Fibroblast of skin of back (primary cell): ENCODE measurements at regions not wholly inside any gene's neighbourhood (a gene's known extent, or its start where the extent isn't known, plus 50 kb on each side); places are given as distances from the start of the nearest gene placed in this dataset.
"Not testable (repeated sequence)": the region's sequence is repeated elsewhere in the genome, so short reads cannot be mapped to it uniquely, and the experiment has no call there.

ENCODE experiments used
- DNase-seq: peaks from one replicate; pipeline ENCODE4 v3.0.0-alpha.2; 2013

DNA sequence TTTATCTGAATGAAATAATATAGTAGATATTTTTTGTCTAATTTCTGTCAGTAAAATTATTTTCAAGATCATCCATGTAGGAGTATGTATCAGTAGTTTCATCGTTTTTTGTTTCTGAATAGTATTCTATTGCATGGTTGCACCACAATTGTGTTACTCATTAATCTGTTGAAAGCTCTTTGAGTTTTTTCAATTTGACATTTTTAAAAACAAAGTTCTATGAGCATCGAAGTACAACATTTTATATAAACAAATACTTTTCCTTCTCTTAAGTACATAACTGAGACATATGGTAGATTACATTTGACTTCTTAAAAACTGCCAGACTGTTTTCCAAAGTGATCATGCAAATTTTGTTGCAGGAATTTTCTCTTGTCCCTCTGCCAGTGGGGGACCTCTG, 1113.1 kb upstream of the CITED2 start:
- DNase-seq: no peak

DNA sequence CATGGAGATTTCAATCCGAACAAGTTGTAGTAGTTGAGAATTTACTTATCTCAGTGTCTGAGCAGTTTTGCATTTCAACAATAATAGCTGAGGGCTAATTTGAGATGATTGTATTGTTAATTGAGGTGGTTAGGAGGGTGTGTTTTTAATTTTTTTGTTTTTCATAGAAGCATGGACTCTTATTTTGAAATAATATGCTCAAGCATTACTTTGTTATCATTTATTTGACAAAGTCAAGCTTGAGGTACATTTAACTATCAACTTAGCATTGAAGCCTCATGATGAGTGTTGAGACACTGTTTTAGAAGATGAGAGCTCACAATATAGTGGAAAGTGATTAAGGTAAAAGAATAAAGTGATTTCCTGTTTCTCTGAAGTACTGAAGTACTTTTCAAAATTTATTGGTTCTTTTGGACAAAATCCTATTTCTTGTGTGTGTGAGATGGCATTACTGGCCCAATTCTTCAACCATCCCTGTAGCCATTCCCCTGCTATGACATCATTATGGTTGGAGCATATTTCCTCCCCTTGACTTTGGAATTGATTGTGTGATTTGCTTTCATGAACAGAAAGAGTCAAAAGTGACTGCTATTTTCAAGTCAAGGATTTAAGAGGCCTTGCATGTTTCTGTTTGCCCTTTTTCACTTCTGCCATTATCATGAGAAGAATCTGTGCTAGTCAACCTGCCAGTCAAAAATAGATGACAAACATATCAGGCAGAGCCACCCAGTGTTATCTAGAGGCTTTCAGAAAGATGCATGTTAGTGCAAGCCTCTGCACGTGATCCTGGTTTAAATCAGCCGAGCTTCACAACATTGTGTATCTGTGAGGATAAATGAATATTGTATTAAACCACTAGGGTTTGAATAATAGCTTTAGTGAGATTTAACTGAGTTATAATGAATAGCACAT, 1112.3 kb upstream of the CITED2 start:
- peak; percentile 65 for DNase-seq

DNA sequence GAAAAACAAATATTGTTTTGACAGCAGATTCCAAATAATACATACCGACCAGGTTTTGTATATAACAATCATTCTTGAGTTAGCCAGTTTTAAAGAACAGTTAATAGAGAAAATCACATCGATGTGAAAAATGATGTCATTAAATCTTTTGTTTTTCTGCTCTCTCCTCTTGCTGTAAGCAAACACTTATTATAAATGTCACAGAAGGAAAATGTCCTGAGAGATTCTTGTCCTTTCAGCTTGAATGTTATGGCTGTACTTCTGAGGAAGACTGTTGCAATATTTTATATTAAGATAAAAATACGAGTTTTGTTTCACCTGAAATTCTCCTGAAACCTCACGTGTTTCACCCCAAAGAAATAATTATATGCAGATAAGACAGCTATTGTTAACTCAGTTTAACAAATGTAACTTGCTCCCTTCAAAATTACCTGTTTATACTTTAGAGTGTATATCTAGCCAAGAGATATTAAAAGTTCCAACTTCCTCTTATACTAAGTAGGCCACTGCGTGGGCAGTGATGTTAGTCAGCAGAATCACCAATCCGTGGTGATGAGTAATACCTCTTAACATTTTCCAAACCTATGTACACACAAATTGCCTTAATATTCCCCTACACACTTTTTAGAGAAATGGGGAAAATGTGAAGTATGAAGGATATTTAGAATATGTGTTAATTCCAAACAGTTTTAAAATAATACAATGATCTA, 1111.4 kb upstream of the CITED2 start:
- peak; percentile 93 for DNase-seq

DNA sequence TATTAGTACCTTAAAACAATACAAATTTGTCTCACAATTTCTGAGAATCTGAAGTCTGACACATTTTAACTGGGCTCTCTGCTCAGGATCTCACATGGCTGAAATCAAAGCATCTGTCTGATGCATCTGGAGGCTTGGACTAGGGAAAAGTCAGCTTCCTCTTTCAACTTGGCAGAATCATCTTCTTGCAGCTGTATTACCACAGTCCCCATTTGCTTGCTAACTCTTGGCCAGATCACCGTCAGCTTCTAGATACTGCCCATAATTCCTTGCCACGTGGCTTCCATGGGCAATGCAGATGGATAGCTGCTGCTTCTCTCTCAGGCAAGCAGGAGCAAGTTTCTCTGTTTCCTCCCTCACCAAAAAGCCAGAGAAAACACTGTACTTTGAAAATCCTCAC, 1106.4 kb upstream of the CITED2 start:
- DNase-seq: no peak

DNA sequence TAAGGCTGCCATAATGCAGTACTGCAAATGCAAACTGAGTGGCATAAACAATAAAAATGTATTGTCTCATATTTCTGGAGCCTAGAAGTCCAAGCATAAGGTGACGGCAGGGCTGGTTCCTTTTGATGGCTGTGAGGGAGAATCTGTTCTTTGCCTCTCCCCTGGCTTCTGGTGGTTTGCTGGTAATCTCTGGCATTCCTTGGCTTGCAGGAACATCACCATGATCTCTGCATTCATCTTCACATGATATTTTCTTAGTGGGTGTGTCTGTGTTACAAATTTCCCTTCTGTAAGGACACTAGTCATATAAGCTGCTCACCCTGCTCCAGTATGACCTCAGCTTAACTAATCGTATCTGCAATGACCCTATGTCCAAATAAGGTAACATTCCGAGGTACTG, 1104.2 kb upstream of the CITED2 start:
- DNase-seq: peak; percentile 26

DNA sequence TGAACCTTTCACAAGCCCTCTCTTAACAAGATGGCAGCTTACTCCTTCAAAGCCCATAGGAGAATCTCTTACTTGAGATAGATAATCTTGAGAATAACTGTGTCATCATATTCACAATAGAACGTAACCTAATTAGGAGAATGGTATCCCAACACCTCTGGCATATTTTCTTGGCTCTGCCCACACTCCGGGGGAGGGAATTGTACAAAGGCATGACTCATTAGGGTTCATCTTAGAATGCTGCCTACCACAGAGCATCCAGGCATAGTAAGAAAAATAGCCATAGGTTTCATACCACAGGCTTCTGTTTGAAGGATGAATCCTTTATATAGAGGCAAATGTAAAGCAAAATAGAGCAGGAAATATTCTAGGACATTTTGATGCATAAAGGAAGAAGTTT, 1100.6 kb upstream of the CITED2 start:
- peak; percentile 51 for DNase-seq

DNA sequence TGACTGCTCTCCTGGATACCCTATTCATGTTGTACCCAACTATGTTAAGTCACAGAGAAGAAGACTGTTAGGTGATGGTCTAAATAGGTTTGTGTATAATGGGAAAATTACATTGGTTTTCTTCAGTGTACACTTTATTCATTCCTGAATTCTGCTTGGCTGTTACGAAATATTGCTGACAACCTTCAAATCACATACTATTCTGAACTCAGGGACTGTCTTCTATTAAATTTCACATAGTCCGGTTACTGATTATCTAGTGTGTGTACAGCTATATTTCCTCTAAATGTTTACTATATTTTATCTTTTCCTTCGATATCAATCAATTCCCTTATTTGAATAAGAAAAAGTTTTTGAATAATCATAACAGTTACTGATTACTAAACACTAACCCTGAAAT, 1090.3 kb upstream of the CITED2 start:
- DNase-seq: no peak

DNA sequence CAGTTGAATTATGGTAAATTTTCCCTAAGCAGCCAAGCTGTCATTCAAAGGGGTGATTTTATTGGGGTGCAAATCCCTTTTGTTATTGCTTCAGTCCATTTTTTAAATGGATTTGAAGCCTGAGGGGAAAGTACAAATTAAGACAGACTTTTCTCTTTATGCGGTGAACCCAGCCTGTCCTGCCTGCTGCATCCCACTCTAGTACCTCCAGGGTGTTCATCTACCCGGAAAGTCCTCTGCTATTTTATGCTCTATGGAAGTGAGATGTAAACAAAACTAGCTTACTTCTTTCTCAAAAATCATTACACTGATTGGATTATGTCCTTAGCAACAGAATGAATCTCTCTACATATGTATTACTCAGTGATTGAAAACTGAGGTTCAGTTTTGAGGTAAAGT, 1088.9 kb upstream of the CITED2 start:
- DNase-seq: no peak

DNA sequence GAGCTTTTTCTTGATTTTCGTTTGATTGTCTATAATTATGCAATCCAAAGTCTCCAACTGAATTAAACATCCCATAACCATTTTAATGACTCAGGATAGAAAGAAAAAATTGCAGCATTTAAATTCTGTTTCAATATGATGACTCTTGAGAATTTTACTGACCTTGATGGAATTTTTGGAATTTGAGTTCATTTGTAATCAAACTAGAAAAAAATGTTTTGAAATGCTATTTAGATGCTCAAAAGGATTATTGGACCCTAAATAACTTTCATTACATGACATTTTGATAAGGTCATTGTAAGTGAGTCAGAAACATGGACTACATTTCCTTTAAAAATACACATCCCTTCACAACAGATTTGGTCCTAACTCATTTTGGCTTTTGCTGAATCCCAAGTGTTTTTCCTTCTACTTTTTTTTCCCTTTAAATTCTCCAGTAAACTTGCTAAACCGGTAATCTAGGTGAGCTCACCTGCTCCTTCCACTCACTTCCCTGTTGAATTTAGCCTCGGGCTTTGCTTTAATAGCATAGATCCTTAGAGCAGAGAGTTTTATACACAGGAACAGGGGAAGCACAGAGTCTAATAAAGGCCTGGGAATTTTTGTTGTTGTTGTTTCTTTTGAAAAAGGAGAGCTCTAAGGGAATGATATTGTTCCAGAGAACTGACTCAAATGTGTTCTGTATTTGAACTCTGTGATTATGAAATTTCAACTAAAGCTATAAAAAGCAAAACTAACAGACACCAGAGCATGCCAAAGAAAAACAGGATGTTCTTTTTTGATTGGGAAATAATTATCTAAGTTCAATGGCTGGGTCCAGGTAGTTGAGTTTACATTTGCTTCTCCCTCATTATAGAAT, 1088.2 kb upstream of the CITED2 start:
- peak; percentile 65 for DNase-seq

DNA sequence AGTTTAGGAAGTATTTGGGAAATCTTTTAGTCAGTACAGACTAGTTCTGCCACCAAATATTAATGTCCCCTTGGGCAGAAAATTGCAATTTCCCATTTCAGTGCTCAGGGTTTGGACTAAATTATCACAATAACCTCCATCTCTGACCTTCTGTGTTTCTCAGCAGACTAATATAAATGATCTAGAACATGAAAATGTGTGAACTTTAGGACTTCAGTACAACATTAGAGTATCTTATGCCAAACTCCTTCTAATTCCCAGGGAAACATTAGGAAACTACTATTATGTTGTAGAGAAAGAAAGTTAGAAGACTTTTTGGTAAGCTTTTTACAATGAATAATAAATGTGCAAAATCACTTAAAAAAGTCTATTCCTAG, 1087.6 kb upstream of the CITED2 start:
- DNase-seq: no peak

DNA sequence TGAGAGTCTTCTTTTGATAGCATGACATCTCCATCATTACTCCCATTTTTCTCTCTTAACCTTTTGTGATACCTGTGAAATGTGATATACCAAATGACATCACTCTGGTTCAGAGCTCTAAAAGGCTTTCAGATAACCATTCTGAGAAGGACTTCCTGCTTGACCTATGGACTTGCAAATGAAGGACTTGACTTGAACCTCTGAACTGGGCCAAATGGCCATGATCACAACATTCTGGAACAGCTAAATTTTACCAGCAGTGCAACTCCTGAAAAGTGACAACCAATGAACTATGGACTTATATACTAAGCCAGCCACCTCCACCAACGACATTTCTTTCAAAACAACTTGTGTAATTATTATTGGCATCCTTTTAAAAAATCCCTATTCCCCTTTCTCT, 1085.8 kb upstream of the CITED2 start:
- DNase-seq: no peak

DNA sequence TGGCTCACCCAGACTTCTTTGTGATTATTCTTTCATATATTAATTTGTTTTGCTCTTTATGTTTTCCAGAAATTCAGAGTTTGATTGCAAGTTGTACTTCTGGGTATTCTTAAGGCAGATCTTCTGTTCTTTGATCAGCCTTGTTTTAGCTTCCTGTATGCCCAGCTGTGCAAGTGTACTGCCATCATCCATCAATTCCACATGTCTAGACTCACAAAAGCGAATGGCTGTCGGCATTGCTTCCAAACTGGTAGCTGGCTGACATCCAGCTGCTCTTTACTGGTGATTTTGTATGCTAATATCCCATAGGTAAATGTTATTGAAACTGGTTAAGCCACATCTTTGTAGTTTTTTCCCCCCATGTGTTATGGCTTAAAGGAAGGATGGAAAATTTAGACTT, 1084.8 kb upstream of the CITED2 start:
- DNase-seq: no peak

DNA sequence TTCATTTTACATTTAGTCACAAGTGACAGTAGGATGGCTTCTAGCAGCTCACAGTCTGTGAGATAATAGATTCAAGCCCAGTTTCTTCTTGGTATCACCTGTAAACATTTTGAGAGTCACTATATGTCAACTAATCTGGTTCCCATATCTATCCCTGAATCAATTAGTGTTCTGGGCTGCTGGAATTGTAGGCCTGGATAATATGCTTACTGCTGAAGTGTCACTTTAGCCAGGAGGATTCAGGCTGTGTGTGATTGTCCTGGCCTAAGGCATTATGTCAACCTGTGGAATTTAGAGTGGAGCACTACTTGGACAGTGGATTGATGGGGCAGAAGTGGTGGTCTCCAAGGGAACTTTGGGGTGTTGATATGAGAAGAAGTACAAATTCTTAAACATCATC, 1071.8 kb upstream of the CITED2 start:
- no peak for DNase-seq

DNA sequence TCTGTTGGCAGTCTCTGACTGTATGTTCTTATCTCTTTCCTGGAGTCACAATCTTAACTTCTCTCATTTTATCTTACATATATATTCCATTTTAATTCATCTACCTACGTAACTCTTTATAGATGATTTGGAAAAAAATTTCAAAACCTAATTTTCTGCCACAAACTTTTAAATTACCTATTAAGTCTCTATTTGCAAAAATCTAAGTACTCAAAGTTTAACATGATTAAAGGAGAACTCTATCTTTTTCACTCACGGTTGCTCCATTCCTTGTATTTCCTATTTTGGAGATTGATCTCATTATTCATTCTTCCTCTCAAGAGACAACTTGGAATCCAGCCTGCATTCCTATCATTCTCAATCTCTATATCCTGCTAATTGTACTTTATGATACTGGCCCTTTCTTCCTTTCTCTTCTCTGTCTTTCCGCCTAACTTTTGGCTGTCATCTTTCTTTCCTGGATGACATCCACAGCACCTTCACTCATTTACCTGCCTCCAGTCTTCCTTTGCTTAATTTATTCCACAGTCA, 1071.1 kb upstream of the CITED2 start:
- peak; percentile 90 for DNase-seq

DNA sequence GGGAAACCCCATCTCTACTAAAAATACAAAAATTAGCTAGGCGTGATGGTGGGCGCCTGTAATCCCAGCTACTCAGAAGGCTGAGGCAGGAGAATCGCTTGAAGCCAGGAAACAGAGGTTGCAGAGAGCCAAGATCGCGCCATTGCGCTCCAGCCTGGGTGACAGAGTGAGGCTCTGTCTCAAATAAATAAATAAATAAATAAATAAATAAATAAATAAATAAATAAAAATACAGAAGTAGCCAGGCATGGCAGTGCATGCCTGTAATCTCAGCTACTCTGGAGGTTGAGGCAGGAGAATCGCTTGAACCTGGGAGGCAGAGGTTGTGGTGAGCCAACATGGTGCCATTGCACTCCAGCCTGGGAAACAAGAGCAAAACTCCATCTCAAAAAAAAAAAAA, 1068.7 kb upstream of the CITED2 start:
- DNase-seq: not testable (repeated sequence)

DNA sequence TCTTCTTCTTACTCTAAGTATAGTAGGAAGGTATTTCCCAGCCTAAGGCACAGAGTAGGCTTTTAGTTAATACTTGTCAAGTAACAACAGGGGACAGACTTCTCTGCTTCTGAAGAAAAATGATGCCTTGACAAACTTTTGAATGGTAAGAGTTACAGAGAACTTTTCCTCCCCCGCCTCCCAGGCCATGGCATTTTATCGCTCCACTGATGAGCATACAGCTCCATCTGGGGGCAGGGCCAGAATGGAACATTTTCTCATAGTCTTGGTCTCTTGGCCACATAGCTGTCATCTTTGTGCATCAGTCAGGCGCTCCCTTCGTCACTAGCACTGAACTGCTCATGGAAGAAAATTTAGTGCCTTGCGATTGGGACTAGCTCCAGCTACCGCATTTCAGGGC, 1066.8 kb upstream of the CITED2 start:
- DNase-seq: peak; percentile 85

DNA sequence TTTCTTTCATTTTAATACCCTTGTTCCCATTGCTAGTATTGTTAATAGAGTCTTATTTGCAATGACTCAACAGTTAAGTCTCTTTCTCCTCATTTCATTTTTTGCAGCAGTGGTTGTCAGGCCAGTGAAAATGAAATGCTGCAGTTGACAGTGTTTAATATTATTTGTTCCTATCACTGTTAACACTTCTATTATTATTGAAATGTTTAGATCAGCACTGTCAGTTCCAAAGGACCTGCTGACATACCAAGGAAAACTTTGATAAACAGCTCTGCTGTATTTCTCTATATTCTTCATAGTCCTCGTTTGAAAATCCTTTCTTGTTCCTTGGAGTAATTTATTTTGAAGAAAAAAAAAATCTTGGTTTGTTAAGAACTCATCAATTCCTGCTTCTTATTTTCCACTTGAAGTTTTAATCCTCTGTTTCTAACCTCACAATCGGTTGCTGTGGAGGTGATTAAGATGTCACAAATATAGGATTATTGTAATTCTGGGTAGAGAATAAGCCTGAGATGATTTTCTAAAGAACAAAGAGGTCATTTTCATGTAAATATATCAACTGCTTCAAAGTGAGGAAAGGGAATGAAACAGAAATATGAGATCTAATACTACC, 1065.9 kb upstream of the CITED2 start:
- DNase-seq: no peak

DNA sequence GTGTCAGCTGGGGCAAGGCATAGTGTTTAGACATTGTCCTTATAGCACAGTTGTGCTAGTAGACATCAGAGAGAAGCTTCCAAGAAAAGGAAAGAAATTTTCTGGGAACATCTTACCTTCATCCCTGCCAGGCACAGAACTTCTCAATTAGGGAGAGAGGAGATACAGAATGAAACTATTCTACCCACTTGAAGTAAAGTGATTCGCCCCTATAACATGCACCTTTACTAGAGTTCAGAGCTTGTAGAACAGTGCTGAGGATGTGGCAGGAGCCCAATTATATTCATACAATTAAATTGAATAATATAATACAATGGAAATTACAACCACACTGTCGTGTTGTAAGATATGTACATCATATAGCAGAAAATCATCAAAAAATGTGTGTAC, 1063.9 kb upstream of the CITED2 start:
- peak; percentile 45 for DNase-seq

DNA sequence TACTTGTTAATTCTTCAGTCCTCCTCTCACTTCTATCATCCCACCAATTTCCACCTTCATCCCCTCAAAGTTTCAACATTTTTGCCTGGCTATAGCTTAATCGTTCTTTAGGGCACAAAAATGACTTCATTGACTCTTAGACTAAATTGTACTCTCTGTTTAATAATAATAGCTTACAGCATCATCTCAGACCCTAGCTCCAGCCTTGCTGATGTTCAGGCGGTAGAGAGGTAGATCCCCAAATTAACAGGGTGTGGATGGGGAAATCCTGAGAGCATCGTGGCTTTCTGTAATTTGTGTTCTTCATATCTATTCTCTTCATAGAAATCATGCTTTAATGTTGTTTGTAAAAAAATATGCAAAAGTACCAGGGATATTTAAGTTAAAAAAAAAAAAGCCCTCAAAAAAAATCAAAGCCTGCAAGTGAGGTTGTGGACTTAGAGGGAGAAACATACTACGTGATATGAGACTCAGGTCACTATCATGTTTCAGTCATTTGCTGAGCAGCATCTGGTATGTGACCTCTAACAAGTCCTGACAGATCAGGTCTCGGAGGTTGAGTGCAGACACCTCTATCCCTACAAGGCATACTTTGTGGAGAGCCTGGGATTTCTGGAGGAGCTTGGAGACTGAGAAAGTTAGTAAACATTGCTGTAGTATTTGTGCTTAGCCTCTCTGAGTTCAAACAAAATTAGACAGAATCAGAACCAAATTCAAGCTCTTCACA, 1063.3 kb upstream of the CITED2 start:
- DNase-seq: no peak

DNA sequence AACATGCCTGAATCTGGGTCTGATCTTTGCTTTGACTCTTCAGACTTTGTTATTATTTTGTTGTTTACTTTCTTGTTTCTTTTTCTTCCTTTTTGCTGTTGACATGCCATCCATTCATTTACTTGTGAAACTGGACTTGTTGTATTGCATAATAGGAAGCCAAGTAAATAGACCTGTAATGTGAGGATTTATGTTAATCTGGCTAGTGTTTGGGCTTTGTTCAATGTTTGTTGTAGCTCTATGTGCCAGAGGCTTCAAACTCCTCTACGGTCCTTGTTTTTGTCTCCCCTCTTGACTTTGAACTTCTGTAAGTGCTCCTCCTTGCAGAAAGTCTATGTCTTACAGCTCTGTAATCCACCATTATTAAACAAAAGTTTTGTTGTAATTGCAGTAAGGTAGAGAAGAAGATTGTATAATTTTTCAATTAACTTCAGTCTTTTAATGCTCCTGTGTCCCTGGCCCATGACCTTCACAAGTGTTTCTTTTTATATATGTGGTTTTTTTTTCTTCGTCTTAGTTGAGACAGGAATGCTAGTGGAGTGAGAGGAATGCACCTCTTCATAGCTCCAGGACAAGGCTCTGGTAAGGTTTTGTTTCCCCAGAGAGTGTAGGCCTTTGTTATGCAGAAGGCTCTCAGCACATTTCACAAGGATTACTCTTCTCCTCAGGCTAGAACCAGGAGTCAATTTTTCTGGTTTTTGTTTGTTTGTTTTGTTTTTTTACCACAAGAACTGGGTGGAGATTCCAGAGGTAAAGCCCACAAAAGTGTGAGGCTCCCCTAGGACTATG, 1061.8 kb upstream of the CITED2 start:
- peak; percentile 94 for DNase-seq

DNA sequence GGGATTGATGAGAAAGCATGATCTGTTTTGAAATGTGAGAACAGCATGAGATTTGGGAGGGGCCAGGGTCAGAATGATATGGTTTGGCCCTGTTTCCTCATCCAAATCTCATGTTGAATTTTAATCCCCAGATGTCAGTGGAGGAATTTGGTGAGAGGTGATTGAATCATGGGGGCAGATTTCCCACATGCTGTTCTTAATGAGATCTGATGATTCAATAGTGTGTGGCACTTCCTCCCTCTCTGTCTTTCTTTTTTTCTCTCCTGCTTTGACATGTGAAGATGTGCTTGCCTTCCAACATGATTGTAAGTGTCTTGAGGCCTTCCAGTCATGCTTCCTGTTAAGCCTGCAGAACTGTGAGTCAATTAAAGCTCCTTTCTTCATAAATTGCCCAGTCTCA, 1060.3 kb upstream of the CITED2 start:
- peak; percentile 69 for DNase-seq
